ENCODE measurements at regions not wholly inside any gene's neighbourhood (a gene's known extent, or its start where the extent isn't known, plus 50 kb on each side); places are given as distances from the start of the nearest gene placed in this dataset.
A peak's percentile ranks its signal among the peaks of the same experiment; 100 is the strongest.

GRCh38 chr14:104434214-104435076, 145.1 kb upstream of the C14orf180 start:
- TF ChIP-seq PBX3 (IDR thresholded peaks at IDR 0.05) = no peak
- ChIA-PET CTCF (interaction anchor here (1.7 kb wide), 1 partner anchor 297 kb away, joined by 4 read pairs; no protein-coding TSS in a partner anchor), POLR2A (no interaction called here)
- H3K4me1 ChIP-seq (ENCODE audit: control insufficient read depth in 1 of 2, insufficient read depth in 2 of 2, low read depth in 1 of 2, low read length in 1 of 2) = peaks cover 0 to 27% of the 10 kb centered on the region in 2 experiments; a peak in 1 of 4 replicates
- no peaks in the 10 kb centered on the region for H3F3A ChIP-seq (replicated peaks; ENCODE audit: insufficient read depth)
- no peaks in the 10 kb centered on the region for H3K9me3 ChIP-seq
- no peaks in the 10 kb centered on the region for H3K79me2 ChIP-seq (ENCODE audit: insufficient read depth)
- no peak overlapping the region for H3K27ac ChIP-seq (ENCODE audit: low read depth in 2 of 2, low read length in 1 of 2)
- H3K4me3 ChIP-seq (ENCODE audit: low read depth in 2 of 2, low read length in 1 of 2) = no peak overlapping the region
- H3K9ac ChIP-seq = no peak overlapping the region
- H3K4me2 ChIP-seq = no peak overlapping the region
- WGBS (ENCODE audit: low lambda C conversion rate) = 43% methylated on average over 6 of the region's 13 CpGs
- no peaks in the 10 kb centered on the region for H3K9me2 ChIP-seq
- H3K36me3 ChIP-seq (replicated peaks in 1 of 2; ENCODE audit: control insufficient read depth in 1 of 2, insufficient read depth in 2 of 2, low read length in 1 of 2) = no peaks in the 10 kb centered on the region
- no peaks in the 10 kb centered on the region for H4K20me1 ChIP-seq (ENCODE audit: insufficient read depth)
- H2AFZ ChIP-seq (ENCODE audit: low read depth) = no peak overlapping the region
- H3K27me3 ChIP-seq (ENCODE audit: insufficient read depth) = no peaks in the 10 kb centered on the region
- peak; percentile 23 for DNase-seq

GRCh38 chr14:104435147-104436046, 144.2 kb upstream of the C14orf180 start:
- peak overlapping the region in 1 of 2 experiments; percentile 71; a peak in 1 of 4 replicates for H3K27ac ChIP-seq (ENCODE audit: low read depth in 2 of 2, low read length in 1 of 2)
- no peaks in the 10 kb centered on the region for H3F3A ChIP-seq (replicated peaks; ENCODE audit: insufficient read depth)
- peaks cover 0 to 27% of the 10 kb centered on the region in 2 experiments; a peak in 1 of 4 replicates for H3K4me1 ChIP-seq (ENCODE audit: control insufficient read depth in 1 of 2, insufficient read depth in 2 of 2, low read depth in 1 of 2, low read length in 1 of 2)
- 79% methylated on average over 14 of the region's 20 CpGs for WGBS (ENCODE audit: low lambda C conversion rate)
- H2AFZ ChIP-seq (ENCODE audit: low read depth) = no peak overlapping the region
- H3K9ac ChIP-seq = no peak overlapping the region
- no peak for DNase-seq
- ChIA-PET CTCF (interaction anchor here (1.0 to 2.7 kb wide), 5 partner anchors 8 to 130 kb away, joined by 3 to 14 read pairs (median 3); no protein-coding TSS in a partner anchor), POLR2A (interaction anchor here (1.0 to 1.8 kb wide), 2 partner anchors 11 to 75 kb away, joined by 5 to 7 read pairs; no protein-coding TSS in a partner anchor)
- H3K4me2 ChIP-seq = no peak overlapping the region
- no peaks in the 10 kb centered on the region for H3K36me3 ChIP-seq (replicated peaks in 1 of 2; ENCODE audit: control insufficient read depth in 1 of 2, insufficient read depth in 2 of 2, low read length in 1 of 2)
- H3K9me2 ChIP-seq = no peaks in the 10 kb centered on the region
- H3K79me2 ChIP-seq (ENCODE audit: insufficient read depth) = no peaks in the 10 kb centered on the region
- no peaks in the 10 kb centered on the region for H4K20me1 ChIP-seq (ENCODE audit: insufficient read depth)
- H3K9me3 ChIP-seq = no peaks in the 10 kb centered on the region
- H3K27me3 ChIP-seq (ENCODE audit: insufficient read depth) = no peaks in the 10 kb centered on the region
- no peak overlapping the region for H3K4me3 ChIP-seq (ENCODE audit: low read depth in 2 of 2, low read length in 1 of 2)
- TF ChIP-seq PBX3 (IDR thresholded peaks at IDR 0.05) (no peak), MEF2A (IDR thresholded peaks at IDR 0.05; ENCODE audit: borderline replicate concordance, low read depth) (no peak), REST (IDR thresholded peaks at IDR 0.05; ENCODE audit: low read depth, low read length) (no peak), USF2 (IDR thresholded peaks at IDR 0.05; ENCODE audit: borderline replicate concordance, low read depth, low read length) (no peak), SMC3 (IDR thresholded peaks at IDR 0.05; ENCODE audit: low read depth, low read length) (no peak), CTCF (IDR thresholded peaks at IDR 0.05) (no peak), POLR2AphosphoS5 (IDR thresholded peaks at IDR 0.05; ENCODE audit: low read depth, low read length) (no peak), SIN3A (IDR thresholded peaks at IDR 0.05; ENCODE audit: borderline replicate concordance, low read depth, low read length) (no peak), RAD21 (IDR thresholded peaks at IDR 0.05; ENCODE audit: low read length) (no peak), YY1 (IDR thresholded peaks at IDR 0.05; ENCODE audit: low read depth) (no peak), MAX (IDR thresholded peaks at IDR 0.05; ENCODE audit: low read depth) (no peak), EZH2phosphoT487 (IDR thresholded peaks at IDR 0.05; ENCODE audit: borderline replicate concordance, low read depth) (no peak), RXRA (IDR thresholded peaks at IDR 0.05; ENCODE audit: borderline replicate concordance, low read depth) (no peak)

Data from SK-N-SH (cell line).